Immature natural killer cell (primary cell): ENCODE measurements at regions not wholly inside any gene's neighbourhood (a gene's known extent, or its start where the extent isn't known, plus 50 kb on each side); places are given as distances from the start of the nearest gene placed in this dataset.
"Not testable (repeated sequence)": the region's sequence is repeated elsewhere in the genome, so short reads cannot be mapped to it uniquely, and the experiment has no call there.

Experiments
- DNase-seq, 3 donors: peaks; one replicate each; pipeline ENCODE4 v3.0.0; 2022; ENCODE audit warnings: mixed read lengths in 1 of 3
- H3K27ac Mint-ChIP-seq, 6 donors: one replicate each; pipeline ENCODE4 v1.8.0; 2020; ENCODE audit warnings: mixed read lengths in 6 of 6, mild to moderate bottlenecking in 5 of 6, inconsistent platforms in 4 of 6, moderate library complexity in 3 of 6
- H3K27me3 Mint-ChIP-seq, 3 donors: one replicate each; pipeline ENCODE4 v1.8.0; 2020 to 2021; ENCODE audit warnings: low read depth in 3 of 3, mild to moderate bottlenecking in 3 of 3, mixed read lengths in 3 of 3, moderate library complexity in 3 of 3, inconsistent platforms in 1 of 3
- H3K36me3 Mint-ChIP-seq, 3 donors: one replicate each; pipeline ENCODE4 v1.8.0; 2020; ENCODE audit warnings: mixed read lengths in 3 of 3, inconsistent platforms in 2 of 3, mild to moderate bottlenecking in 2 of 3
- H3K4me1 Mint-ChIP-seq, 2 donors: one replicate each; pipeline ENCODE4 v1.8.0; 2020; ENCODE audit warnings: inconsistent platforms in 2 of 2, mild to moderate bottlenecking in 2 of 2, mixed read lengths in 2 of 2, moderate library complexity in 1 of 2
- H3K4me3 Mint-ChIP-seq, 5 donors: one replicate each; pipeline ENCODE4 v1.8.0; 2020; ENCODE audit warnings: mild to moderate bottlenecking in 5 of 5, mixed read lengths in 5 of 5, inconsistent platforms in 3 of 5, moderate library complexity in 3 of 5
- H3K9me3 Mint-ChIP-seq, 6 donors: one replicate each; pipeline ENCODE4 v1.8.0; 2020; ENCODE audit warnings: mild to moderate bottlenecking in 6 of 6, mixed read lengths in 6 of 6, inconsistent platforms in 4 of 6, moderate library complexity in 3 of 6

DNA sequence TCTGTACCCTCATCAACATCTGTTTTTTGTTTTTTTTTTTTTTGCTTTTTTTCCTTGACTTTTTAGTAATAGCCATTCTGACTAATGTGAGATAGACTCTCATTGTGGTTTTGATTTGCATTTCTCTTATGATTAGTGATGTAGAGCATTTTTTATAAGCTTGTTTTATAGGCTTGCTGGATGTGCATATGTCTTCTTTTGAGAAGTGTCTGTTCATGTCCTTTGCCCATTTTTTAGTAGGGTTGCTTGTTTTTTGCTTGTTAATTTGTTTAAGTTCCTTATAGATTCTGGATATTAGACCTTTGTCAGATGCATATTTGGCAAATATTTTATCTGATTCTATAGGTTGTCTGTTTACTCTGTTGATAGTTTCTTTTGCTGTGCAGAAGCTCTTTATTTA lies 53.5 kb upstream of the FAR1 start:
- H3K9me3 Mint-ChIP-seq, result peaks cover 12 to 60% (median 34%) of the 10 kb centered on the region in 6 donors
- not testable (repeated sequence) for H3K4me1 Mint-ChIP-seq, H3K4me3 Mint-ChIP-seq, H3K27ac Mint-ChIP-seq, DNase-seq
- peaks cover 25 to 28% (median 26%) of the 10 kb centered on the region in 3 donors for H3K36me3 Mint-ChIP-seq
- H3K27me3 Mint-ChIP-seq, result peaks cover 4 to 17% (median 5%) of the 10 kb centered on the region in 3 donors

DNA sequence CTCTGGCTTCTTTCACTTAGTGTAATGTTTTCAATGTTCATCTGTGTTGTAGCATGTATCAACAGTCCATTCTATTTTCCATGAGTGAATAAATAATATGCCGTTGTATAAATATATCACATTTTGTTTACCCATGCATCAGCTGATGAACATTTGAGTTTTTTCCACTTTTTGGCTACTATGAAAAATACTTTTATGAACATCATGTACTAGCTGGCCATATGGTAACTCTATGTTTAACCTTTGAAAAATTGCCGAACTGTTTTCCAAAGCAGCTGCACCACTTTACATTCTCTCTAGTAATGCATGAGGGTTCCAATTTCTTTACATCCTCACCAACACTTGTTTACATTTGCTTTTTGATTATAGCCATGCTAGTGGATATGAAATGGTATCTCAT lies 59.8 kb upstream of the FAR1 start:
- peaks cover 0 to 5% (median under 1%) of the 10 kb centered on the region in 6 donors for H3K9me3 Mint-ChIP-seq
- H3K4me1 Mint-ChIP-seq, result no peaks in the 10 kb centered on the region
- no peak overlapping the region for H3K4me3 Mint-ChIP-seq
- H3K36me3 Mint-ChIP-seq, result peaks cover 0 to 9% (median 1%) of the 10 kb centered on the region in 3 donors
- peaks cover 0 to 6% (median 2%) of the 10 kb centered on the region in 3 donors for H3K27me3 Mint-ChIP-seq
- no peak overlapping the region for H3K27ac Mint-ChIP-seq
- DNase-seq, result no peak

DNA sequence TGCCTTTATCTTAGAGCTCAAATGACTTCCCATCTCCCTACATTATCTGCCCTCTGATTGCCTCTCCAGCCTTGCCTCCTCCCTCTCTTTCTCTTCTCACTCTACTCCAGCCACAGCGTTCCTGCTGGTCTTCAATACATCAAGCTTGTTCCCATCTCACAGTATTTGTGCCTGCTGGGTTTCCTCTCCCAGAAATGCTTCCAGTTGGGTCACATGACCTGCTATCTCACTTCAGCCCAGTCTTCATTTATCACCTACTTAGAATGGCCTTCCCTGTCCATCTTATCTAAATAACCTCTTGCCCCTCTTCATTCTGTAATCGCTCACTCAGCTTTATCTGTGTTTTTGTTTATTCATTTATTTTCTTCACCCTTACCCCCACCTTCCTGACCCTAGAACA lies 61.8 kb upstream of the FAR1 start:
- Mint-ChIP-seq H3K4me1 (no peaks in the 10 kb centered on the region), H3K27ac (no peak overlapping the region), H3K9me3 (no peaks in the 10 kb centered on the region), H3K27me3 (peaks cover 1 to 6% (median 3%) of the 10 kb centered on the region in 3 donors), H3K4me3 (no peak overlapping the region), H3K36me3 (no peaks in the 10 kb centered on the region)
- DNase-seq, result no peak

DNA sequence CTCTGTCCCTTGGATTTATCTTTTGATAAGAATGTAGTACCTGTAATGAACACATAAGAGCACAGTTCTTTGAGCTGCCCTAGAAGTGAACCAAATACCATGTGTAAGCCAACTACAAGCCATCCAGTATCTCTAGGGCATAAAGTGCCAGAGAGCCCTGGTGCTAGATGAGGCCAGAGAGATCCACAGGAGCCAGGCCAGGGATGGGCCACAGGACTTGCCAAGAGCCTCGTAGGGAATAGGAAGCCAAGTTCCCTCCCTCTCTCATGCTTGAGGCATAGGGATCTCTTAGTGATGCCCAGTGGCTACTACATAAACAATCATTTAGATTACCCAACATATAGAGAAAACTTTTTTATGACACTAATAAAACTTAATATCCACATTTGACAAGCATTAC lies 64.8 kb upstream of the FAR1 start:
- peaks cover 0 to 3% (median 0%) of the 10 kb centered on the region in 3 donors for H3K36me3 Mint-ChIP-seq
- H3K27ac Mint-ChIP-seq, result no peak overlapping the region
- H3K27me3 Mint-ChIP-seq, result peaks cover 0 to 4% (median 2%) of the 10 kb centered on the region in 3 donors
- H3K9me3 Mint-ChIP-seq, result no peaks in the 10 kb centered on the region
- H3K4me1 Mint-ChIP-seq, result no peaks in the 10 kb centered on the region
- no peak overlapping the region for H3K4me3 Mint-ChIP-seq
- no peak for DNase-seq

DNA sequence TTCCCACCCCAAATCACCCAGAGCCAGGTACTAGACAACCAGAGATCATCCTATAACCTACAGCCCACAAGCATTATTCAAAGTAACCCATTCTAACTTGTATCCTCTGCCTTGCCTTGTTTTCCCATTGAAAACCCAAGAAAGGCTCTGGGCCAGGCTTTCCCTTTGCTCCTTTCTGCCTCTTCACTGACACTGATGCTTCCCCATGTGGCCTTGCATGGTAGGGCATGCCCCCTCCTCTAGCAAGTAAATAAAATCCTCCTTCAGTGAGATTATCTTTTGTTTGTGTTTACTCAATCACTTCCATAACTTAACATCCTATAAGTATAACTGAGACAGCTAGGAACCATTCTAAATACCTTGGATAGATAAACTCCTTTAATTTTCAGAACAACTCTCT lies 65.6 kb upstream of the FAR1 start:
- H3K27me3 Mint-ChIP-seq, result peaks cover 0 to 4% (median 2%) of the 10 kb centered on the region in 3 donors
- no peak overlapping the region for H3K27ac Mint-ChIP-seq
- DNase-seq, result no peak
- no peaks in the 10 kb centered on the region for H3K9me3 Mint-ChIP-seq
- H3K36me3 Mint-ChIP-seq, result peaks cover 0 to 3% (median 0%) of the 10 kb centered on the region in 3 donors
- no peaks in the 10 kb centered on the region for H3K4me1 Mint-ChIP-seq
- H3K4me3 Mint-ChIP-seq, result no peak overlapping the region

DNA sequence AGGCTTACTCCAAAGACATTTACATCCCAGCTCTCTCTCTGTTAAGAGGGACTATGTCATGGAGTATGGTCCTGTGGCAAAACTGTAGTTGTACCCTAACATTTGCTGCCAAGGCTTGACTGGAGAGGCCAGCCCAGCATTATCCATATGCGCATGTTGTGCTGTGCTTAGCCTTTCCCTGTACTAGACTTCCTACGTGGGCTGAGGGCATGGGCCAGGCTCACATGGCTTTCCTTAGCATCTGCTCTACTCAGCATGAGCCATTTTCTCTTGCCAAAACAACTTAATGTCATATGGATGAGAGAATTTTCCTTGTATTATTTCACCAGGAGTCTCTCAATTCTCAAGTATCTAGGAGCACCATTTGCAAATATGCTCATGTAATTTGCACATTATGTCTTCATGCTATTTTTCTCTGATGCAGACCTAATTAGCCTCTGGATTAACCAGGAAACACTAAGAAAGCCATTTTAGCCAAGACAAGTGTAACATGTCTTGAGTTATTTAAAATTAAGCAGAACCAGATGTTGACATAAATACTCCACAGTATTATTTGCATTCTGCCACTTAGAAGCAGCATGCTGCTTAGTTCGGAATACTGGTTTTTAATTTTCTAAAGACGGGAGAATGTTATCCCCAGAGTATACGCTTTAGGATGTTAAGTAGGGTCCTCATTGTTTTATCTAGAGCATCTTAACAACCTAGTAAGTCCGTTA lies 71.7 kb upstream of the FAR1 start:
- DNase-seq, result no peak
- H3K36me3 Mint-ChIP-seq, result peaks cover 0 to 6% (median 0%) of the 10 kb centered on the region in 3 donors
- H3K27me3 Mint-ChIP-seq, result peaks cover 0 to 5% (median 3%) of the 10 kb centered on the region in 3 donors
- no peak overlapping the region for H3K4me3 Mint-ChIP-seq
- no peak overlapping the region for H3K27ac Mint-ChIP-seq
- H3K4me1 Mint-ChIP-seq, result no peaks in the 10 kb centered on the region
- H3K9me3 Mint-ChIP-seq, result peaks cover 0 to 3% (median 0%) of the 10 kb centered on the region in 6 donors

DNA sequence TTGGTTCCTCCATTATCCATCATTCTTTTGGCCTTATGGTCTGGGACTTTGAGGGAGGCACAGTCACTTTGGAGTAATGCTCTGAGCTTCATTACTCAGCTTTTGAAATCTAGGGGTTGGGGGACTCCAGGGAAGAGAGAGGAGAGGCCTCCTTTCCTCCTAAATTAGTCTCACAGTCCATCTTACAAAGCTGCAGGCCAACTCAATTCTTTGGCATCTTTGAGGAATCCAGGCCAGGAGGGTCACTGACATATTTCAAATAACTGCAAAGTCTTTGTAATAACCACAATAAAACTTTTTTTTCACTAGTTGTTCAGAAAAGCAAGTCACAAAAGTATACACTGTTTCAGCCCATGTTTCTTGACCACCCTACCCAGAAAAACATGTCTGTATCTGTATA lies 73.3 kb upstream of the FAR1 start:
- H3K27me3 Mint-ChIP-seq, result peaks cover 3 to 4% (median 4%) of the 10 kb centered on the region in 3 donors
- no peak for DNase-seq
- H3K9me3 Mint-ChIP-seq, result peaks cover 0 to 5% (median 0%) of the 10 kb centered on the region in 6 donors
- no peak overlapping the region for H3K4me3 Mint-ChIP-seq
- H3K27ac Mint-ChIP-seq, result no peak overlapping the region
- H3K4me1 Mint-ChIP-seq, result no peaks in the 10 kb centered on the region
- H3K36me3 Mint-ChIP-seq, result peaks cover 0 to 5% (median 2%) of the 10 kb centered on the region in 3 donors

DNA sequence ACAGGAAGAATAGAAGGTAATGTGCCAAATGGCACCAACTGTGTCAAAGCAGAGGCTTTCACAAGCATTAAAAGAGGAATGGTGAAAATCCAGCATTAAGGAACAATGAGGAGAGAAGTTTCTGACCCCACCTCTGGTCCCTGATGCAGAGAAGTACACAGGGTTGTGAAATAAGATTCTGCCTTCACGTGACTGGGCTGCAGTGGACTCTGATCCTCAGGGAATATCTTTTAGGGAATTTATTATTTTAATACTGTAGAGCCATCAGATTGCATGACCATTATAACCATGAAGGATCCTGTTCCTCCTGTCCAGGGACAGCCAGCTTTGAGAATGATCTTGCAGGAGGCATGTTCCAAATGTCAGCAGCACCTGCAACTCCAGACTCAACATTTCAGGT lies 74.4 kb upstream of the FAR1 start:
- Mint-ChIP-seq H3K27ac (no peak overlapping the region), H3K4me3 (no peak overlapping the region), H3K9me3 (peaks cover 0 to 5% (median 0%) of the 10 kb centered on the region in 6 donors), H3K36me3 (peaks cover 0 to 10% (median 8%) of the 10 kb centered on the region in 3 donors), H3K27me3 (peaks cover 4% of the 10 kb centered on the region in 3 donors), H3K4me1 (no peaks in the 10 kb centered on the region)
- no peak for DNase-seq

DNA sequence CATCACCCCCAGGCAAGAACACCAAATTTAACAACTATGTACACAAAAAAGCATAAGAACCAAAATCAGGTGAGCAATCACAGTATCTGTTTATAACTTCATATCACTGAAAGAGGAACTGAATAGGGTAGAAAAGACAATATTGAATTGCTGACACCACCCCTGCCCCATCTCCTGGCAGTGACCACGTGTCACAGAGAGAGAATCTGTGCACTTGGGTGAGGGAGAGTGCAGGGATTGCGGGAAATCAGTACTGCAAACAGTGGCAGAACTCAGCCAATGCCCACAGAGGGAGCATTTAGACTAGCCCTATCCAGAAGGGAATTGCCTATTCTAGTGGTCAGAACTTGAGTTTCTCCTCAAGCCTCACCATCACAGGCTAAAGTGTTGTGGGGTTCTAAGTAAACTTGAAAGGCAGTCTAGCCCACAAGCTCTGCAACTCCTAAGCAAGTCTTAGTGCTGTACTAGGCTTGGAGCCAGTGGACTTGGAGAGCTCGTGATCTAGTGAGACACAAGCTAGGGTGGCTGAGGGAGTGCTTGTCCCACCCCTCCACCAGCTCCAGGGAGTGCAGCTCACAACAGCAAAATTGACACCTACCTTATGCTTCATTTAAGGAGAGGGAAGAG lies 82.8 kb upstream of the PTH start:
- peaks cover 7 to 15% (median 12%) of the 10 kb centered on the region in 6 donors for H3K9me3 Mint-ChIP-seq
- peaks cover 19 to 23% of the 10 kb centered on the region in 2 donors for H3K4me1 Mint-ChIP-seq
- H3K27ac Mint-ChIP-seq, result no peak overlapping the region
- peaks cover 2 to 11% (median 8%) of the 10 kb centered on the region in 3 donors for H3K36me3 Mint-ChIP-seq
- peaks cover 2 to 14% (median 6%) of the 10 kb centered on the region in 3 donors for H3K27me3 Mint-ChIP-seq
- DNase-seq, result no peak
- H3K4me3 Mint-ChIP-seq, result no peak overlapping the region

DNA sequence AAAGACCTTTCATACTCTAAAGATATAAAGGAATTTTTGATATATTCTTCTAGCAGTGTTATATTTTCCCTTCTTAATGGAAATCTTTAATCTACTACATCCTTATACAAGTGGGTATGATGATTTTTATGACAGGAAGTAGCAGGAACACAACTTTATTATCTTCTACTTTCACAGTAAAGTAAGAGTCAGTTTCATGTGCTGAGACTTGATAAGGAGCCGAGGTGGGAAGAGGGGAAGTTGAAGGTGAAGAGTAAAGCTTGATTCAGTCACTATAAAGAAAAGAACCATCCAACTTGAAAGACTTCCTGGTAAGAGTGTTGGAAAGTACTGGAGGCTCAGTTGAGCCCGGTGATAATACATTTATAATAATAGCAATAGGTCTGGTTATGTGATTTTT lies 82.1 kb upstream of the PTH start:
- Mint-ChIP-seq H3K4me1 (peaks cover 19 to 23% of the 10 kb centered on the region in 2 donors), H3K27ac (no peak overlapping the region), H3K9me3 (peaks cover 7 to 15% (median 12%) of the 10 kb centered on the region in 6 donors), H3K27me3 (peaks cover 2 to 14% (median 4%) of the 10 kb centered on the region in 3 donors), H3K36me3 (peaks cover 3 to 11% (median 8%) of the 10 kb centered on the region in 3 donors), H3K4me3 (peak overlapping the region in 2 of 5 donors; percentile 2 to 27)
- no peak for DNase-seq

DNA sequence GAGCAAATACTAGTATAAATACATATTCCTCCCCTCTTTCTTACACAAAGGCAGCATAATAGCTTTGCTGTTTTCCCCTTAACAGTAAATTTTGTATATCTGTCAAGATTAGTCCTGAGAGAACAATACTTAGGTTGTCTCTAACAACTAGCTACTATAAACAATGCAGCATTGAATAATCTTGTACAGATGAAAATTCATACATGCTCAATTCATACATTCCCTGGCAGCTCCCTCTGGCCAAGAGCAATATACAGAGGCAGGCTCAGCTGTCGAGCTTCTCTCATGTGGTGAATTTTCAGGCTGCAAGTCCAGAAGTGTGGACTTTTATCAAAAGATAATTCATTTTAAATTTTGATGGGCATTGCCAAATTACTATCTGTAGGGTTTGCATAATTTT lies 81.2 kb upstream of the PTH start:
- DNase-seq, result no peak
- peaks cover 7 to 15% (median 12%) of the 10 kb centered on the region in 6 donors for H3K9me3 Mint-ChIP-seq

DNA sequence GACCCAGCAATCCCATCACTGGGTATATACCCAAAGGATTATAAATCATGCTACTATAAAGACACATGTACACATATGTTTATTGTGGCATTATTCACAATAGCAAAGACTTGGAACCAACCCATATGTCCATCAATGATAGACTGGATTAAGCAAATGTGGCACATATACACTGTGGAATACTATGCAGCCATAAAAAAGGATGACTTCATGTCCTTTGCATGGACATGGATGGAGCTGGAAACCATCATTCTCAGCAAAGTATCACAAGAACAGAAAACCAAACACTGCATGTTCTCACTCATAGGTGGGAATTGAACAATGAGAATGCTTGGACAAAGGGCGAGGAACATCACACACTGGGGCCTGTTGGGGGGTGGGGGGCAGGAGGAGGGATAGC lies 79.6 kb upstream of the PTH start:
- not testable (repeated sequence) for H3K9me3 Mint-ChIP-seq, H3K27ac Mint-ChIP-seq, H3K4me3 Mint-ChIP-seq, H3K27me3 Mint-ChIP-seq, DNase-seq
- peaks cover 13 to 17% of the 10 kb centered on the region in 2 donors for H3K4me1 Mint-ChIP-seq
- H3K36me3 Mint-ChIP-seq, result peaks cover 5 to 10% (median 7%) of the 10 kb centered on the region in 3 donors

More for the DNA sequence above, 81.2 kb upstream of the PTH start:
- Mint-ChIP-seq H3K27me3 (peaks cover 4 to 19% (median 5%) of the 10 kb centered on the region in 3 donors), H3K27ac (no peak overlapping the region), H3K36me3 (peaks cover 3 to 11% (median 8%) of the 10 kb centered on the region in 3 donors), H3K4me3 (no peak overlapping the region), H3K4me1 (peaks cover 19 to 23% of the 10 kb centered on the region in 2 donors)

DNA sequence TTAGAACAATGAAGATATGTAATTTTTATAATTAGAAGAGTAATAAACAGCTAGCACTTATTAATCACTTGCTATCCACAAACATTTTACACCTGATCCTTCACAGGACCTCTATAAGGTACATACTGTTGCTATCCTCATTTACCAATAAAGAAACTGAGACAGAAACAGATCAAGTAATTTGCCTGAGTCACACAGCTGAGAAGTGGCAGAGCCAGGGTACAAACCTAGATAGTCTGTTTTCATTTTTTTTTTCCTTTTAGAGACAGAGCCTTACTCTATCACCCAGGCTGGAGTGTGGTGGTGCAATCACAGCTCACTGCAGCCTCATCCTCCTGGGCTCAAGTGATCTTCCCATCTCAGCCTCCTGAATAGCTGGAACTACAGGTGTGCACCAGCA lies 71.8 kb upstream of the PTH start:
- no peak for DNase-seq
- H3K27me3 Mint-ChIP-seq, result peaks cover 1 to 4% (median 2%) of the 10 kb centered on the region in 3 donors
- no peak overlapping the region for H3K27ac Mint-ChIP-seq
- H3K4me1 Mint-ChIP-seq, result peaks cover 2 to 3% of the 10 kb centered on the region in 2 donors
- peaks cover 0 to 3% (median 0%) of the 10 kb centered on the region in 6 donors for H3K9me3 Mint-ChIP-seq
- peaks cover 3 to 14% (median 10%) of the 10 kb centered on the region in 3 donors for H3K36me3 Mint-ChIP-seq
- no peak overlapping the region for H3K4me3 Mint-ChIP-seq

DNA sequence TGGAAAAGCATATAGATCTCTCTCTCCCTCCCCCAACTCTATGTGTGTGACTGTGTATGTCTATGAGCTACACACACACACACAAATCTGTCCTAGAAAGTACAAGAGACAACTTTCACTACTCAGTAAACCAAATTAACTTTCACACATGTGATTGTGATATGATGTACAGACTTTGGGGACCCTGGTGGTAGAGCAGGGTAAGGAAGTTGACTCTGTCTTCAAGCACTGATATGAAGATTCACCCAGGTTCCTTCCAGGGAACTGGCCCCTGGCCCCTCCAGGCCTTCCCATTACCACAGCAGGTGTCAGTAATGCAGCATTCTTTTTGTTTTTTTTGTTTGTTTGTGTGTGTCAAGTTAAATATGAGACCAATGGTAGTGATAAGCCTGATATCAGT lies 66.1 kb upstream of the PTH start:
- Mint-ChIP-seq H3K36me3 (peaks cover 0 to 24% (median 11%) of the 10 kb centered on the region in 3 donors), H3K27ac (peak overlapping the region in 4 of 6 donors; percentile 36 to 69 (median 52)), H3K27me3 (peaks cover 1 to 4% (median 2%) of the 10 kb centered on the region in 3 donors), H3K4me3 (peak overlapping the region; percentile 11 to 69 (median 34)), H3K9me3 (peaks cover 10 to 17% (median 14%) of the 10 kb centered on the region in 6 donors), H3K4me1 (peaks cover 29 to 30% of the 10 kb centered on the region in 2 donors)
- DNase-seq, result peak in 1 of 3 donors; percentile 21
